IMR-90 (cell line): ENCODE measurements at regions not wholly inside any gene's neighbourhood (a gene's known extent, or its start where the extent isn't known, plus 50 kb on each side); places are given as distances from the start of the nearest gene placed in this dataset.

Source experiments
- ATAC-seq: fragments of 200-7000 bp; cut with Tn5 transposase; 2 replicates; pipeline ENCODE4 v1.9.1; 2020; ENCODE audit warnings: low read depth, mild to moderate bottlenecking, moderate library complexity
- BruUV-seq: library from RNA; stranded (reverse); fragments of 400-500 nt; replicated peaks from 2 replicates; lab custom pipeline; 2021; lab: Mats Ljungman, UMichigan
- CTCF ChIA-PET: fragments of 300-600 bp; formaldehyde crosslinking; extraction: SDS; loops from one replicate; lab custom pipeline; 2021; ENCODE audit warnings: antibody characterized with exemption; lab: Yijun Ruan, JAX
- POLR2A ChIA-PET: fragments of 300-600 bp; sonication (Branson Sonifier 250); formaldehyde crosslinking; loops from one replicate; lab custom pipeline; 2022; ENCODE audit warnings: antibody characterized with exemption; ENCODE audit not compliant: unreplicated experiment; lab: Charles Lee
- DNase-seq: peaks from one replicate; pipeline ENCODE4 v3.0.0; 2013
- H2AFZ ChIP-seq: replicated peaks from 2 replicates; pipeline ENCODE3; 2013; ENCODE audit warnings: low read length, mild to moderate bottlenecking; ENCODE audit not compliant: poor library complexity
- H2AK5ac ChIP-seq: 2 replicates; pipeline ENCODE4 v1.6.1; 2013; ENCODE audit warnings: low read depth, low read length, inconsistent platforms
- H2AK9ac ChIP-seq: replicated peaks from 2 replicates; pipeline ENCODE3; 2013; ENCODE audit warnings: mild to moderate bottlenecking, low read depth, low read length, moderate library complexity; ENCODE audit not compliant: poor library complexity
- H2BK120ac ChIP-seq: 2 replicates; pipeline ENCODE4 v1.6.1; 2013; ENCODE audit warnings: low read depth, low read length, inconsistent platforms
- H2BK15ac ChIP-seq: 3 replicates; pipeline ENCODE4 v1.6.1; 2013; ENCODE audit warnings: low read depth, low read length, inconsistent platforms
- H2BK20ac ChIP-seq: 2 replicates; pipeline ENCODE4 v1.6.1; 2013; ENCODE audit warnings: low read depth, mild to moderate bottlenecking, inconsistent platforms, low read length, moderate library complexity
- H2BK5ac ChIP-seq: 2 replicates; pipeline ENCODE4 v1.6.1; 2013; ENCODE audit warnings: mild to moderate bottlenecking, low read depth, low read length, inconsistent platforms; ENCODE audit not compliant: poor library complexity, severe bottlenecking
- H3K14ac ChIP-seq: replicated peaks from 2 replicates; pipeline ENCODE4 v1.6.1; 2013; ENCODE audit warnings: low read depth, low read length, inconsistent platforms
- H3K18ac ChIP-seq: 2 replicates; pipeline ENCODE4 v1.6.1; 2013; ENCODE audit warnings: low read depth, low read length, control low read depth
- H3K23ac ChIP-seq: 2 replicates; pipeline ENCODE4 v1.6.1; 2013; ENCODE audit warnings: low read depth, low read length, inconsistent platforms
- H3K27ac ChIP-seq: 2 replicates; pipeline ENCODE4 v1.5.1; 2013; ENCODE audit warnings: mild to moderate bottlenecking, control low read depth, low read length; ENCODE audit not compliant: insufficient read depth
- H3K27me3 ChIP-seq: 2 replicates; pipeline ENCODE4 v1.6.1; 2013; ENCODE audit warnings: low read length; ENCODE audit not compliant: control insufficient read depth, insufficient read depth
- H3K36me3 ChIP-seq: 2 replicates; pipeline ENCODE4 v1.6.1; 2013; ENCODE audit warnings: low read length, mixed read lengths; ENCODE audit not compliant: control insufficient read depth, insufficient read depth
- H3K4ac ChIP-seq: 2 replicates; pipeline ENCODE4 v1.6.1; 2013; ENCODE audit warnings: low read depth, low read length, inconsistent platforms
- H3K4me1 ChIP-seq: 2 replicates; pipeline ENCODE4 v1.6.1; 2013; ENCODE audit warnings: low read length, mixed read lengths; ENCODE audit not compliant: control insufficient read depth, insufficient read depth
- H3K4me2 ChIP-seq: 2 replicates; pipeline ENCODE4 v1.6.1; 2013; ENCODE audit warnings: low read depth, mild to moderate bottlenecking, control low read depth, low read length, moderate library complexity
- H3K4me3 ChIP-seq: 2 replicates; pipeline ENCODE4 v1.5.1; 2013; ENCODE audit warnings: low read depth, mild to moderate bottlenecking, control low read depth, low read length, moderate library complexity; ENCODE audit not compliant: insufficient read depth
- H3K56ac ChIP-seq: 2 replicates; pipeline ENCODE4 v1.6.1; 2013; ENCODE audit warnings: low read length, inconsistent platforms; ENCODE audit not compliant: insufficient read depth; ENCODE audit errors: extremely low read depth
- H3K79me1 ChIP-seq, 2 experiments: 2 replicates each; pipeline ENCODE4 v1.6.1; 2013; ENCODE audit warnings: low read length in 2 of 2, inconsistent platforms in 1 of 2, low read depth in 1 of 2
- H3K9ac ChIP-seq: 2 replicates; pipeline ENCODE4 v1.6.1; 2013; ENCODE audit warnings: low read depth, low read length, control low read depth
- H3K9me1 ChIP-seq: 2 replicates; pipeline ENCODE4 v1.6.1; 2013; ENCODE audit warnings: low read length, inconsistent platforms; ENCODE audit not compliant: insufficient read depth
- H3K9me3 ChIP-seq: 2 replicates; pipeline ENCODE4 v1.6.1; 2013; ENCODE audit warnings: low read length; ENCODE audit not compliant: control insufficient read depth, insufficient read depth
- H4K20me1 ChIP-seq: 2 replicates; pipeline ENCODE4 v1.6.1; 2013; ENCODE audit warnings: low read length, inconsistent platforms; ENCODE audit not compliant: insufficient read depth
- H4K5ac ChIP-seq: 2 replicates; pipeline ENCODE4 v1.6.1; 2013; ENCODE audit warnings: mild to moderate bottlenecking, low read depth, low read length, control low read depth
- H4K8ac ChIP-seq, 2 experiments: 2 replicates each; pipeline ENCODE4 v1.6.1; 2013; ENCODE audit warnings: low read depth in 2 of 2, low read length in 2 of 2, control low read depth in 1 of 2, inconsistent platforms in 1 of 2
- H4K91ac ChIP-seq: 2 replicates; pipeline ENCODE4 v1.6.1; 2013; ENCODE audit warnings: low read depth, low read length, inconsistent platforms; ENCODE audit not compliant: insufficient read depth
- BHLHE40 ChIP-seq: fragments of 150-350 bp; IDR thresholded peaks from 2 replicates; pipeline ENCODE4 v1.6.1; 2016; ENCODE audit warnings: mild to moderate bottlenecking, low read depth, low read length
- CEBPB ChIP-seq: IDR thresholded peaks from 2 replicates; pipeline ENCODE4 v1.6.1; 2012; ENCODE audit warnings: low read depth, low read length, improper control_type of control experiment
- MAFK ChIP-seq: IDR thresholded peaks from 2 replicates; pipeline ENCODE4 v1.6.1; 2012; ENCODE audit warnings: low read depth, low read length, improper control_type of control experiment
- NFE2L2 ChIP-seq: fragments of 150-350 bp; IDR thresholded peaks from 2 replicates; pipeline ENCODE4 v1.6.1; 2016; ENCODE audit warnings: low read depth, mild to moderate bottlenecking, low read length
- RFX5 ChIP-seq: IDR thresholded peaks from 2 replicates; pipeline ENCODE4 v1.8.0; 2012; ENCODE audit warnings: low read depth, mild to moderate bottlenecking, low read length, moderate library complexity
- WGBS, 2 experiments: methylation state at CpG; one replicate each; pipeline versions ENCODE4 v1.1.5 to v1.1.7; 2013; ENCODE audit warnings: missing lambda C conversion rate in 2 of 2; ENCODE audit not compliant: insufficient read length in 1 of 2; ENCODE audit errors: extremely low coverage in 2 of 2; 5-methylcytosine and 5-hydroxymethylcytosine counted together
- dilution Hi-C: fragments of 300-500 bp; cut with HindIII; formaldehyde crosslinking; loops from one replicate; pipeline ENCODE4 v1.14.3; 2018; ENCODE audit warnings: low sequenced_read_pairs; ENCODE audit not compliant: unreplicated experiment
- in situ Hi-C: fragments of 300-500 bp; cut with MboI; formaldehyde crosslinking; loops from 3 replicates; pipeline ENCODE4 v1.14.3; 2019; ENCODE audit warnings: low sequenced_read_pairs, inconsistent platforms, mixed read lengths
- intact Hi-C: fragments of 100-400 bp; cut with micrococcal nuclease; formaldehyde crosslinking; loops from 2 replicates; pipeline ENCODE4 v1.10.0; 2022
- TF ChIP-seq, protein P1 (sequence below): fragments of 150-350 bp; IDR thresholded peaks from 2 replicates; pipeline ENCODE4 v1.6.1; 2017; ENCODE audit warnings: mild to moderate bottlenecking, antibody characterized with exemption, low read length, low read depth
- TF ChIP-seq, protein P2 (sequence below): conservative IDR thresholded peaks from 2 replicates; pipeline ENCODE4 v1.5.1; 2012; ENCODE audit warnings: mild to moderate bottlenecking, low read depth, low read length, improper control_type of control experiment

DNA sequence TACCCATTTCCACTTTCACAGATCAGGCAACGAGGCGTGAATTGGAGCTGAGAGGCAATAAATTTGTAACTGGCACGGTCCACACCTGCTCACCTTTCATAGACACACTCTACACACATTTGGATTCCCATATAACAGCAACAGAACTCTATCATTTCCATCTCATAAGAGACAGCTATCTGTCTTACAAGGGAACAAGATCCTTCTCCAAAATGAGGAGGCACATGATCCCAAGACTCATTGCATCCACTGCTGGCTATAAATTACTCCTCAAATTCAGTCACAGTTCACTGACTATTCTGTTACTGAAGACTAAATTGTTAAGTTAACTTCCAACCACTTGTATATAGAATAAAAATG lies 342.8 kb downstream of the MATN1 start:
- no peak overlapping the region for H3K4me2 ChIP-seq
- no peak overlapping the region for H4K8ac ChIP-seq
- intact Hi-C loops (loop anchor here (1.0 to 10.0 kb wide), 4 partner anchors 266 to 1144 kb away; partner anchors contain the start of gene PTPRU), in situ Hi-C loops (loop anchor here (10.0 kb wide), 1 partner anchor 1136 kb away; no protein-coding TSS in a partner anchor), dilution Hi-C loops (no loop called here)
- no peak overlapping the region for H2AK9ac ChIP-seq
- H3K4me1 ChIP-seq, result no peaks in the 10 kb centered on the region
- H2BK5ac ChIP-seq, result no peak overlapping the region
- ChIA-PET POLR2A (no interaction called here), CTCF (interaction anchor here (0.6 to 1.7 kb wide), 8 partner anchors 11 to 588 kb away, joined by 3 to 12 read pairs (median 4); no protein-coding TSS in a partner anchor)
- no peaks in the 10 kb centered on the region for H3K9me3 ChIP-seq
- no peak overlapping the region for H3K4me3 ChIP-seq
- no peak overlapping the region for H4K91ac ChIP-seq
- DNase-seq, result no peak
- no peak overlapping the region for H2BK120ac ChIP-seq
- H3K27ac ChIP-seq, result no peak overlapping the region
- no peak overlapping the region for H3K9ac ChIP-seq
- H3K79me1 ChIP-seq, result no peaks in the 10 kb centered on the region
- no peak overlapping the region for H2AFZ ChIP-seq
- TF ChIP-seq BHLHE40 (no peak), RFX5 (no peak), CEBPB (no peak), MAFK (no peak), NFE2L2 (no peak)
- TF ChIP-seq, protein P1, sequence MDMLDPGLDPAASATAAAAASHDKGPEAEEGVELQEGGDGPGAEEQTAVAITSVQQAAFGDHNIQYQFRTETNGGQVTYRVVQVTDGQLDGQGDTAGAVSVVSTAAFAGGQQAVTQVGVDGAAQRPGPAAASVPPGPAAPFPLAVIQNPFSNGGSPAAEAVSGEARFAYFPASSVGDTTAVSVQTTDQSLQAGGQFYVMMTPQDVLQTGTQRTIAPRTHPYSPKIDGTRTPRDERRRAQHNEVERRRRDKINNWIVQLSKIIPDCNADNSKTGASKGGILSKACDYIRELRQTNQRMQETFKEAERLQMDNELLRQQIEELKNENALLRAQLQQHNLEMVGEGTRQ, result no peak
- TF ChIP-seq, protein P2, sequence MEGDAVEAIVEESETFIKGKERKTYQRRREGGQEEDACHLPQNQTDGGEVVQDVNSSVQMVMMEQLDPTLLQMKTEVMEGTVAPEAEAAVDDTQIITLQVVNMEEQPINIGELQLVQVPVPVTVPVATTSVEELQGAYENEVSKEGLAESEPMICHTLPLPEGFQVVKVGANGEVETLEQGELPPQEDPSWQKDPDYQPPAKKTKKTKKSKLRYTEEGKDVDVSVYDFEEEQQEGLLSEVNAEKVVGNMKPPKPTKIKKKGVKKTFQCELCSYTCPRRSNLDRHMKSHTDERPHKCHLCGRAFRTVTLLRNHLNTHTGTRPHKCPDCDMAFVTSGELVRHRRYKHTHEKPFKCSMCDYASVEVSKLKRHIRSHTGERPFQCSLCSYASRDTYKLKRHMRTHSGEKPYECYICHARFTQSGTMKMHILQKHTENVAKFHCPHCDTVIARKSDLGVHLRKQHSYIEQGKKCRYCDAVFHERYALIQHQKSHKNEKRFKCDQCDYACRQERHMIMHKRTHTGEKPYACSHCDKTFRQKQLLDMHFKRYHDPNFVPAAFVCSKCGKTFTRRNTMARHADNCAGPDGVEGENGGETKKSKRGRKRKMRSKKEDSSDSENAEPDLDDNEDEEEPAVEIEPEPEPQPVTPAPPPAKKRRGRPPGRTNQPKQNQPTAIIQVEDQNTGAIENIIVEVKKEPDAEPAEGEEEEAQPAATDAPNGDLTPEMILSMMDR, result no peak
- H4K20me1 ChIP-seq, result no peaks in the 10 kb centered on the region
- H3K4ac ChIP-seq, result no peak overlapping the region
- H4K5ac ChIP-seq, result no peak overlapping the region
- no peak overlapping the region for H3K56ac ChIP-seq
- H2AK5ac ChIP-seq, result no peak overlapping the region
- no peak overlapping the region for H3K14ac ChIP-seq
- no peak for ATAC-seq
- peaks cover 3% of the 10 kb centered on the region; the same call in 1 of the 2 replicates for H3K27me3 ChIP-seq
- H2BK15ac ChIP-seq, result no peak overlapping the region
- no peak overlapping the region for H3K18ac ChIP-seq
- H3K23ac ChIP-seq, result no peak overlapping the region
- no TSS peak for BruUV-seq
- H2BK20ac ChIP-seq, result no peak overlapping the region
- no CpG with 5 or more reads among the region's 3 CpGs for WGBS, 2 experiments
- no peaks in the 10 kb centered on the region for H3K36me3 ChIP-seq
- H3K9me1 ChIP-seq, result no peaks in the 10 kb centered on the region
